ENCODE measurements at regions not wholly inside any gene's neighbourhood (a gene's known extent, or its start where the extent isn't known, plus 50 kb on each side); places are given as distances from the start of the nearest gene placed in this dataset.

DNA sequence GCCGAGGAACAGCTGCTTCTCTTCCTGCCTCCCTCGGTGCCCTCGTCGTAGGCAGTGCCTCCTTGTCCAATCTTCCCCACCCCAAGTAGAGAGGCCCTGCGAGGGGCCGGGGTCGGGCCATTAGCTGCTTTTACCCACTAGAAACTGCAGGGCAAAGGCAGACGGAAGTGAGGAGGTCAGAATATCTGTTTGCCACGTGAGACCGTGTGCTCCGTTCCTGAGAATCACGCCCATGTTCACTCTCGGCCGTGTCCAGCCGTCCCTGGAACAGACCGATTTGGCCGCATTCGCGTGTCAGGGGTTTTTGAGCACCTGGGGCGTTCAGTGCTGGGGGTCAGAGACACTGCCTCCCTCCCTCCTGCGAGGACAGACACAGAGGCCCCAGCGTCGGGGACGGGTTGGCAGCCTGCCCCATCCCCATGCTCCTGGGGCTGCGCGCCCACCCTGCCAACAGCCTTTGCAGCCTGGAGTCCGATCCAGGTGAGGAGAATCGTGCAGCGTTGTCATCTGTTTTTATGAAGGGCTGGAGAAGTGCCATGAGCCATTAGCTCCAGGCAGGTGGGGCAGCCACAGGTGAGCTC is 982.2 kb downstream of the BRD1 start:
- POLR2A ChIA-PET, result no interaction called here
- H3K27me3 Mint-ChIP-seq, result peaks cover 3 to 78% (median 23%) of the 10 kb centered on the region in 5 donors
- no peak overlapping the region for H3K27ac Mint-ChIP-seq
- ATAC-seq, result no peak
- no peaks in the 10 kb centered on the region for H3K4me1 Mint-ChIP-seq
- DNase-seq, result no peak
- no peaks in the 10 kb centered on the region for H3K36me3 Mint-ChIP-seq
- H3K4me3 Mint-ChIP-seq, result no peak overlapping the region
- peaks cover 0 to 3% (median 0%) of the 10 kb centered on the region in 9 donors for H3K9me3 Mint-ChIP-seq

- H3K4me3 Mint-ChIP-seq, result no peak overlapping the region
- no peaks in the 10 kb centered on the region for H3K4me1 Mint-ChIP-seq
- ATAC-seq (no peak), DNase-seq (no peak)
- no peak overlapping the region for H3K27ac Mint-ChIP-seq
- POLR2A ChIA-PET, result no interaction called here
- H3K36me3 Mint-ChIP-seq, result no peaks in the 10 kb centered on the region
- peaks cover 3 to 67% (median 18%) of the 10 kb centered on the region in 5 donors for H3K27me3 Mint-ChIP-seq
- peaks cover 0 to 3% (median 0%) of the 10 kb centered on the region in 9 donors for H3K9me3 Mint-ChIP-seq
These were observed 983.5 kb downstream of the BRD1 start for GRCh38 chr22:48844056-48844675.

GRCh38 chr22:48843640-48844039 is 984.0 kb downstream of the BRD1 start:
- Mint-ChIP-seq H3K9me3 (peaks cover 0 to 3% (median 0%) of the 10 kb centered on the region in 9 donors), H3K27me3 (peaks cover 3 to 64% (median 18%) of the 10 kb centered on the region in 5 donors), H3K4me3 (no peak overlapping the region), H3K4me1 (peaks cover 0 to under 1% (median 0%) of the 10 kb centered on the region in 4 donors), H3K36me3 (no peaks in the 10 kb centered on the region), H3K27ac (no peak overlapping the region)
- POLR2A ChIA-PET, result no interaction called here
- ATAC-seq (no peak), DNase-seq (no peak)

DNA sequence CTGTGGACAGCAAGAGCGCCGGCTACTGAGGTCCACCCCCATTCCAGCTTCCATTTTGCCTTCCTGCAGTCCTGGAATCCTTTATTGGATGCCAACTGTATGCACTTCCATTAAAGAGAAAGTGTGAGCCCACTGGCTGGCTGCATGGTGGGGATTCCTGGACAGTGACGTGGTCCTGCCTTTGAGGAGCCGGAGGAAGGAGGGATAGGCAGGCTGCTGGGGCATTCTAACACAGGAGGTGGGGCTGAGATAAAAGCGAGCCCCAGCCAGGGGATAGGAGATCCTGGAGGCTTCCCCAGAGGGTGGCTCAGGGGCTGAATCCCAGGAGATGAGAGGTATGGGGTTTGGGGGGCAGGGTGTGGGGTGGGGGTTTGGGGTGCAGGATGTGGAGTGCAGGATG is 984.7 kb downstream of the BRD1 start:
- H3K27ac Mint-ChIP-seq, result no peak overlapping the region
- ATAC-seq, result no peak
- peaks cover 3 to 59% (median 18%) of the 10 kb centered on the region in 5 donors for H3K27me3 Mint-ChIP-seq
- POLR2A ChIA-PET, result interaction anchor here (0.5 kb wide), 1 partner anchor 121 kb away, joined by 4 read pairs; no protein-coding TSS in a partner anchor
- H3K36me3 Mint-ChIP-seq, result no peaks in the 10 kb centered on the region
- H3K4me3 Mint-ChIP-seq, result no peak overlapping the region
- peaks cover 0 to 1% (median 0%) of the 10 kb centered on the region in 4 donors for H3K4me1 Mint-ChIP-seq
- DNase-seq, result no peak
- peaks cover 0 to 3% (median 0%) of the 10 kb centered on the region in 9 donors for H3K9me3 Mint-ChIP-seq

DNA sequence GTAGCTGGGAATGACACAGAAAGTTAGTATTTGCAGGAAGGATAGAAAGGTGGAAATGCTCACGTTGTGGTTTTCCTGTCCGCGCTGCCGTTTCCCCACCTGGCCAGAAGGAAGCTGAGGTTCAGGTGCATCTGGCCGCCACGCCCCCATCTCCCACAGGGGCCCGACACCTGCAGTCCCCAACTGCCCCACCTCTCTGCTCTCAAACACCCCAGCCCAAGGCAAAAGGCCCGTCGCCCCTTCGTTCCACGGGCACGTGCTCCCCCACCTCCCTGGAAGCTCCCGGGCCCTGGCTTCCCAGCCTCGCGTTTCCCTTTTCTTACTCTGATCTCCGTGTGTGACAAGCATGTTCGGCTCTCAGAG is 985.1 kb downstream of the BRD1 start:
- Mint-ChIP-seq H3K27ac (no peak overlapping the region), H3K4me3 (no peak overlapping the region), H3K27me3 (peaks cover 3 to 55% (median 18%) of the 10 kb centered on the region in 5 donors), H3K9me3 (peaks cover 0 to 7% (median 2%) of the 10 kb centered on the region in 9 donors), H3K36me3 (no peaks in the 10 kb centered on the region), H3K4me1 (peaks cover 0 to 3% (median 0%) of the 10 kb centered on the region in 4 donors)
- no peak for DNase-seq
- no peak for ATAC-seq
- POLR2A ChIA-PET, result interaction anchor here (0.5 kb wide), 1 partner anchor 121 kb away, joined by 4 read pairs; no protein-coding TSS in a partner anchor

- no peak for ATAC-seq
- H3K4me1 Mint-ChIP-seq, result peaks cover 0 to 5% (median 0%) of the 10 kb centered on the region in 4 donors
- peaks cover 0 to 12% (median 5%) of the 10 kb centered on the region in 9 donors for H3K9me3 Mint-ChIP-seq
- no peak overlapping the region for H3K4me3 Mint-ChIP-seq
- no peaks in the 10 kb centered on the region for H3K36me3 Mint-ChIP-seq
- no peak overlapping the region for H3K27ac Mint-ChIP-seq
- no peak for DNase-seq
- POLR2A ChIA-PET, result no interaction called here
- H3K27me3 Mint-ChIP-seq, result peaks cover 3 to 54% (median 21%) of the 10 kb centered on the region in 5 donors
These were observed 985.6 kb downstream of the BRD1 start for GRCh38 chr22:48841881-48842582.

DNA sequence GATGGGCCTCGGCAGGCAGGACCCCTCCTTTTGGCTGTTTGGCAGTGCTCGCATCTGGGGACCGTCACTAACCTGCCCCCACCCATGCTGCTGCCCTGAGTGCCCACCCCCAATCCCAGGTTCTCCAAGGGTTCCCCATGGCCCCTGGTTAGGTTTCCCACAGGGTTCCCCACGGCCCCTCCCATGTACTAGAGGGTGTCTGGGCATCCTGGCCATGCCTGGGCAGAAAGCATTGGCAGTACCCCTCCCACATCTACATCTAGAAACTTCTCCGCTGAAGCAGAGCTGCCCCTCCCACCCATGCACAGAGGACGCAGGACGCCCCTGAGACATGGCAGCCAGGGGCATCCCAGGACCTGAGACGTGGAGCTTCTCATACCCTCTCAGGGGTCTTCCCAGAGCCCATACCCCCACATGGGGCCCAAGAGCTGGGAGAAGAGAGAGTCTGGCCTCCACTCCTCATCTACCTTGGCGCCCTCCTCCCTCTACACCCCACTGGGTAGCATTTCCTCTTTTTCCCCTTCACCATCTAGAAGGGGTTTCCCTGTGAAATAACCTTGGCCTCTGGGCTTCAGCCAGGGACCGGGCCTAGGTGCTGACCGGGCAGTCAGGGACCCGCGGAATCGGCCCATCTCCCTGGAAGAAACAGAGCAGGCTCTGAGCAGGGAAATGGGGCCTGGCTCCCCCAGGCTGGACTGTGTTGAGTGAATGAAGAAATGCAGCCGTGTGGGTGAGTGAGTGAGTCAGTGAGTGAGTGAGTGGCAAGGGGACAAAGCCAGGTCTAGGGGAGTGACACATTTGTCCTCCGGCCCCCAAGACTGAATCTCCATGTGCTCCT is 987.3 kb downstream of the BRD1 start:
- Mint-ChIP-seq H3K27me3 (peaks cover 3 to 41% (median 17%) of the 10 kb centered on the region in 5 donors), H3K36me3 (no peaks in the 10 kb centered on the region), H3K4me1 (peaks cover 0 to 5% (median 0%) of the 10 kb centered on the region in 4 donors), H3K4me3 (no peak overlapping the region), H3K27ac (peak overlapping the region in 1 of 10 donors; percentile 49), H3K9me3 (peaks cover 0 to 14% (median 5%) of the 10 kb centered on the region in 9 donors)
- no peak for DNase-seq
- POLR2A ChIA-PET, result no interaction called here
- no peak for ATAC-seq

- H3K36me3 Mint-ChIP-seq, result no peaks in the 10 kb centered on the region
- peaks cover 0 to 14% (median 5%) of the 10 kb centered on the region in 9 donors for H3K9me3 Mint-ChIP-seq
- no peak for ATAC-seq
- DNase-seq, result no peak
- H3K27ac Mint-ChIP-seq, result no peak overlapping the region
- H3K4me3 Mint-ChIP-seq, result no peak overlapping the region
- peaks cover 0 to 31% (median 11%) of the 10 kb centered on the region in 5 donors for H3K27me3 Mint-ChIP-seq
- peaks cover 0 to 5% (median 0%) of the 10 kb centered on the region in 4 donors for H3K4me1 Mint-ChIP-seq
- POLR2A ChIA-PET, result no interaction called here
These were observed 988.6 kb downstream of the BRD1 start for GRCh38 chr22:48838846-48839730.

- DNase-seq, result no peak
- POLR2A ChIA-PET, result no interaction called here
- Mint-ChIP-seq H3K4me1 (peaks cover 0 to 5% (median 0%) of the 10 kb centered on the region in 4 donors), H3K36me3 (peaks cover 0 to under 1% (median 0%) of the 10 kb centered on the region in 3 donors), H3K4me3 (no peak overlapping the region), H3K27ac (no peak overlapping the region), H3K9me3 (peaks cover 0 to 17% (median 5%) of the 10 kb centered on the region in 9 donors), H3K27me3 (peaks cover 0 to 35% (median 15%) of the 10 kb centered on the region in 5 donors)
- ATAC-seq, result no peak
These were observed 989.3 kb downstream of the BRD1 start for GRCh38 chr22:48838376-48838775.

DNA sequence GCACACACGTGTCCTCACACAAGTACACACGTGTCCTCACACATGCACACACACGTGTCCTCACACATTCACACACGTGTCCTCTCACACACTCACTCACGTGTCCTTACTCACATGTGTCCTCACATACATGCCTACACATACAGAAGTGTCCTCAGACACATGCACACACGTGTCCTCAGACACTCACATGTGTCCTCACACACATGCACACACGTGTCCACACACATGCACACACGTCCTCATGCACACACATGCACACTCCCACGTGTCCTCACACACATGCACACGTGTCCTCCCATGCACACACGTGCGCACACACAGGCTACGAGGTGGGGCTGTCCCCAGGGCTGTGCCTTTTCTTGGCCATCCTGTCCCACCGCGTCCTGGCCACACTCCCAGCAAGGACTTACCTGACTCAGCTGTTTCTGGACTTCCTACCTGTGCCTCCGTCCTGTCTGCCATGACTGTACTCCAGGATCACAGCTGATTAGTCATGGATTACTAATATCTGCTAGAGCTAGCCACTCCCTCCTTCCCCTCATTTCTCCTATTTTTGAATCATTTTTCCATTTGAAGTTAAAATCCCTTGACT is 990.2 kb downstream of the BRD1 start:
- Mint-ChIP-seq H3K9me3 (peaks cover 0 to 24% (median 11%) of the 10 kb centered on the region in 9 donors), H3K36me3 (peaks cover 0 to 4% (median 0%) of the 10 kb centered on the region in 3 donors), H3K27ac (no peak overlapping the region), H3K4me3 (no peak overlapping the region), H3K27me3 (peaks cover 0 to 31% (median 18%) of the 10 kb centered on the region in 5 donors), H3K4me1 (peaks cover 0 to 5% (median 0%) of the 10 kb centered on the region in 4 donors)
- DNase-seq (no peak), ATAC-seq (no peak)
- POLR2A ChIA-PET, result no interaction called here

GRCh38 chr22:48836673-48837340 is 990.9 kb downstream of the BRD1 start:
- no peak for ATAC-seq
- H3K36me3 Mint-ChIP-seq, result peaks cover 0 to 4% (median 0%) of the 10 kb centered on the region in 3 donors

More at GRCh38 chr22:48836673-48837340, 990.9 kb downstream of the BRD1 start:
- Mint-ChIP-seq H3K9me3 (peaks cover 0 to 24% (median 12%) of the 10 kb centered on the region in 9 donors), H3K27me3 (peaks cover 0 to 26% (median 18%) of the 10 kb centered on the region in 5 donors), H3K27ac (peak overlapping the region in 1 of 10 donors; percentile 29), H3K4me3 (no peak overlapping the region), H3K4me1 (peaks cover 0 to 5% (median 0%) of the 10 kb centered on the region in 4 donors)
- POLR2A ChIA-PET, result no interaction called here
- no peak for DNase-seq

Data from naive thymus-derived CD8-positive, alpha-beta T cell (primary cell).